SIG-M5 (cell line): ENCODE measurements at regions not wholly inside any gene's neighbourhood (a gene's known extent, or its start where the extent isn't known, plus 50 kb on each side); places are given as distances from the start of the nearest gene placed in this dataset.
"Not testable (repeated sequence)": the region's sequence is repeated elsewhere in the genome, so short reads cannot be mapped to it uniquely, and the experiment has no call there.

ENCODE experiments used
- DNase-seq: peaks from one replicate; lab custom pipeline; 2025; lab: John Stamatoyannopoulos, UW

DNA sequence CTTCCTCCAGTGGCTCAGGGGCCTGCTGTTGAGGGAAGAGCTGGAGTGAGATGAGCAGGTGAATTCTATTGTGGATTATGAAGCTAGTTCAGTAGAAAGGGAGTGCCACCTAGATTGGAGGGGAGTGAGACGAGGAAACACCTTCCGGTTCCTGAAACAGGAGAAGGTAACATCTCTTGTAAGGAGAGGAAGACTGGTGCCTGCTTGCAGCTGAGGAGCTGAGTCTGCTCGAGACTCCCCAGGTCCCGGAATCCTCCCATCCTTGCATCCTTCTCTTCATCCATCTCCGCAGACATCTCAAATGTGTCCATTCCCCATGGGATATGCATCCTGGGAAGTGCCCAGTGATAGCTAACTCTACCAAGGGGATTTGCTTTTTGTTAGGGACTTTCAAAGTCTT lies 242.9 kb upstream of the ZFP64 start:
- DNase-seq = no peak

DNA sequence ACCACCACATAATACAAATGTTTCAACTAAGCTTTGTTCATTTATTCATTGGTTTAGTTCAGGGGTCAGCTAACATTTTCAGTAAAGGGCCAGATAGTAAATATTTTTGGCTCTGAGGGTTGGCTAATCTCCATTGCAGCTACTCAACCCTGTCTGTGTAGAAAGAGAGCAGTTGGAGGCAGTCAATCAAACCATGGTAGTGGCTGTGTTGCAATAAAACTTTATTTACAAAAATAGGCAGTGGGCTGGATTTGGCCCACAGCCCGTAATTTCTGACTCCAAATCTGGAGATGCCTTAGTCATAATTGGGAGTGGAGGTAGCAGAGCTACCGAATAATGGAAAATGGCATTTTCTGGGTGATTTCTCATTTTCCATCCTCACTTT lies 242.5 kb upstream of the ZFP64 start:
- no peak for DNase-seq

GRCh38 chr20:52433326-52434040 lies 241.9 kb upstream of the ZFP64 start:
- DNase-seq = no peak

- DNase-seq = no peak
Observed at GRCh38 chr20:52432740-52433139, 241.2 kb upstream of the ZFP64 start.

DNA sequence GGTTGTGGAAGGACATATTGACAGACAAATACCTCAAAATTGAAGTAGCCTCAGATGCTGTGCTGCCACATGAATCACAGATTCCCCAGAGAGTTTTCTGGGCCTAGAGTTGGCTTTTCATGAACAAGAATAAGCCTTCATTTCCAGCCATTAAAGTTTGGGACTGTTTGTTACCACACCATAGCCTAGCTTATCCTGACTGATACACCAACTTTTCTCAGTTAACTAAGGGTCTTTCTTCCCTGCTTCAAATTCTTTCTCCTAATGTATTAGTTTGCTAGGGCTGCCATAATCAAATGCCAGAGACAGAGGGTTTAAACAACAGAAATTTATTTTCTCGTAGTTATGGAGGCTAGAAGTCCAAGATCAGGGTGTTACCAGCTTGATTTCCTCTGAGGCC lies 237.4 kb upstream of the ZFP64 start:
- DNase-seq = no peak

DNA sequence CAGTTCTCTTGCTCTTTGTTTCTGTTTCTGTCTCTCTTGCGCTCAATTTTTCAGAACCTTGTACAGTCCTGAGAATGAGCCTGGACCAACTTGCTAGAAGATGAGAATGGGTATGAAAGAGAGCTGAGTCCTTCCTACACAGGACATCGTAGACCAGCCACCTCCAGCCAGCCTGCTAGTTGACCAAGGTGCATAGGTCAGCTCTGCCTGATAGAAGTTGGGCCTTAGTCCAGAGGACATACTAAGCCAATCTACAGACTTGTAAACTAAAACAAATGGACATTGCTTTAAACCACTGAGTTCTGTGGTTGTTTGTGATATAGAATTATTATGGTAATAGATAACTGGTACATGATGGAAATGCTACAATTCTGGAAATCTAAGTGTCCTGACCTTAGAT lies 236.4 kb upstream of the ZFP64 start:
- no peak for DNase-seq

DNA sequence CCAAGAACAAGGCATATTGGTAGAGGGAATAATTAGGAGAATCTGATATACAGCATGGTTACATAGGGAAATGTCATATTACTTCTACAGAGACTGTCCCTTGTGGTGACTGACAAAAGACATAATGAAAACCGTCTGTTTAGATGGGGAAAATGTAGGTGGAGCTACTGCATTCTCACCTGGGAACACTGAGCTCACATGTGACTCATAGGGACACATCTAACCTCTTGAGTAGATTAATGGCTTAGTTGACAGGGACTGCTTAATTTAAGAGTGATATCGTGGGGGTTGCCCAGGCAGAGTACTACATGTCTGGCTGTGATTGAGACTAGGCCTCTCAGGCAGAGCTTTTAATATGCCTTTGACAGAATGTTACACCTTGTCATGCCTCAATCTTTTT lies 235.3 kb upstream of the ZFP64 start:
- no peak for DNase-seq

- DNase-seq = no peak
Observed at GRCh38 chr20:52425701-52426100, 234.1 kb upstream of the ZFP64 start.

DNA sequence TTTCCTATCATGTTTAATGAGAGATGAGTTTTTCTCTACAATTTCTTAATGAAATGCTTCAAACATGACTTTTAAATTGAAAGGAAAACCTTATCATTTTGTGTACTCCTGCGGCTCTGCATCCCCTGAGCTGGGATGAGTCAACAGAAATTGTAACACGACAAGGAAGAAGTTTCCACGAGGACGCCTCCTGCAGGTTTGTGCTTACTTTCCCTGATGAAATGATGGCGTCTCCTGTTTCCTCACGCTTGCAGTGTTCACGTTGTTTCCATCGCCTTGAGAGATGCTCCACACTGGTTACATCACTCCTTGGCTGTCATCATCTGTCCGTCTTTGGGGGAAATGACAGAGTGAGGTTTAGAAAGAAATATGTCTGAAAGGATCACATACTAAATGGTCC lies 233.7 kb upstream of the ZFP64 start:
- no peak for DNase-seq

GRCh38 chr20:52424357-52424942 lies 232.9 kb upstream of the ZFP64 start:
- DNase-seq = not testable (repeated sequence)

DNA sequence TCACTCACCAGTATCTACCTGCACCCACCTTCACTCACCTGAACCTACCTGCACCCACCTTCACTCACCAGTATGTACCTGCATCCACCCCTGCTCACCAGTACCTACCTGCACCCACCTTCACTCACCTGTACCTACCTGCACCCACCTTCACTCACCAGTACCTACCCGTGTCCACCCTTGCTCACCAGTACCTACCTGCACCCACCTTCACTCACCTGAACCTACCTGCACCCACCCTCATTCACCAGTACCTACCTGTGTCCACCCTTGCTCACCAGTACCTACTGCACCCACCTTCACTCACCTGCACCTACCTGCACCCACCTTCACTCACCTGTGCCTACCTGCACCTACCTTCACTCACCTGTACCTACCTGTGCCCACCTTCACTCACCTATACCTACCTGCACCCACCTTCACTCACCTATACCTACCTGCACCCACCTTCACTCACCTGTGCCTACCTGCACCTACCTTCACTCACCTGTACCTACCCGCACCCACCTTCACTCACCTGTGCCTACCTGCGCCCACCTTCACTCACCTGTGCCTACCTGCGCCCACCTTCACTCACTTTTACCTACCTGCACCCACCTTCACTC lies 232.1 kb upstream of the ZFP64 start:
- not testable (repeated sequence) for DNase-seq

DNA sequence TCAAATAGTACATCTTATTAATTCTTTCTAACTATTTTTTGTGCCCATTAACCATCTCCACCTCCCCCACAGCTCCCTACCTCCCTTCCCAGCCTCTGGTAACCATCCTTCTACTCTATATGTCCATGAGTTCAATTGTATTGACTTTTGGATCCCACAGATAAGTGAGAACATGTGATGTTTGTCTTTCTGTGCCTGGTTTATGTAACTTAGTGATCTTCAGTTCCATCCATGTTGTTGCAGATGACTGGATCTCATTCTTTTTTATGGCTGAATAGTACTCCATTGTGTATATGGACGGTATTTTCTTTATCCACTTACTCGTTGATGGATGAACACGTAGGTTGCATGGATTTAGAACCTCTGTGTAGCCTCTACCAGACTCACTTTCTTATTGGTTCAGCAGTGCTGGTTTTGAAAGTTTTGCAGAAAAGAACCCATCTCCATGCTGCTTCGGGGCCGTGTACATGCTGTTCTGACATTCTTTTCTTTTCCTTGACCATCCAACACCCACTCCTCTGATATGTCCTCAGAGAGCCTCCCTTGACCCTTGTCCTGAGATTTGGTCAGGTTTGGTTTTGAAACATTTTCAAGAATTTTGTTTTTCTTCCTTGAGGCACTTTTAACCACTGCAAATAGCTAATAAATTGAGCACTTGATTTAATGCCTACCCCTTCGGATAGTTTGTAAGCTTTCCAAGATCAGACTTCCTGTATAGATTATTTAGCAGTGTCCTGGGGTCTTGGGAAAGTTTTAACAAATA lies 231.2 kb upstream of the ZFP64 start:
- DNase-seq = no peak

DNA sequence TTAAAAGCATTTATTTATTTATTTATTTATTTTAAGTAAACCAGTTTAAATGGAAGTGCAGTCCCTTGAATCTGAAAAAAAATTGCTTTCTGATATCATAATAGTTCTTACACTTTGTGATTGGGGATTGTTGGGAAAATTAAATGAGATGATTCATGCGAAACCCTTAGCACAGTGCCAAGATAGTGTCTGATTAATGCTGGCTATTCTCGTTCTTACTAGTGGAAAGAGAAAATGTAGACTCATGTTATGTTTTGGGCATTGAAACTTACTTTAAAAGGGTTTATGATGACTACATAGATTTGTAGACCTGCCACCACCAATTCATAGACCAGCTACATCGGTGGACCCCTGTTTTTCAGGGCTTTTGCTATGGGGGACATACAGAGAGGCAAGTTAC lies 229.2 kb upstream of the ZFP64 start:
- no peak for DNase-seq

- no peak for DNase-seq
Observed at GRCh38 chr20:52419205-52419604, 227.6 kb upstream of the ZFP64 start.

- no peak for DNase-seq
Observed at GRCh38 chr20:52416953-52417352, 225.4 kb upstream of the ZFP64 start.

- no peak for DNase-seq
Observed at GRCh38 chr20:52411611-52412010, 220.0 kb upstream of the ZFP64 start.

GRCh38 chr20:52410731-52411234 lies 219.2 kb upstream of the ZFP64 start:
- no peak for DNase-seq

GRCh38 chr20:52410182-52410647 lies 218.6 kb upstream of the ZFP64 start:
- DNase-seq = no peak

DNA sequence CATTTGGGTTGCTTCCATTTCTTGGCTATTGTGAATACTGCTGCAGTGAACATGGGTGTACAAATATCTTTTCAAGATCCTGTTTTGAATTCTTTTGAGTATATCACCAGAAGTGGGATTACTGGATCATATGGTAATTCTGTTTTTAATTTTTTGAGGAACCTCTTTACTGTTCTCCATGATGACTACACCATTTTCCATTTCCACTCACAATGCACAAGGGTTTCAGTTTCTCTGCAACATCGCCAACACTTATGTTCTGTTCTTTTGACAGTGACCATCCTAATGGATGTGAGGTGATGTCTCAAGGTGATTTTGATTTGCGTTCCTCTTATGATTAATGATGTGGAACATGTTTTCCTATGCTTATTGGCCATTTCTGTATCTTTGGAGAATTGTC lies 214.4 kb upstream of the ZFP64 start:
- no peak for DNase-seq

DNA sequence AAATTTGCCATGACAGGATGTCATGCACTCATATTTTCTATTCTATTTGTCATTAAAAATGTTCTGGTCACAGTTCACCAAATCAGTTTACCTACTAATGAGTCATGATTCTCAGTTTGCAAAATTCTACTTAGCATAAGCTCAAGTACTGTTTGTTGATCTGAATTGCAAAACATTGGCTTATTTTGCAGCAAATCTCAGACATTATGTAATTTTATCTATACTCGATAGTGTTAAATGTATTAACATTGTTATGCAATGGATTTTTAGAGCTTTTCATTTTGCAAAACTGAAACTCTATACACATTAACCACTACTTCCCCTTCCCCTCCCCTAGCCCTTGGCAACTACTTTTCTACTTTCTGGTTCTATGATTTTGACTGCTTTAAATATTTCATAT lies 213.8 kb upstream of the ZFP64 start:
- no peak for DNase-seq

DNA sequence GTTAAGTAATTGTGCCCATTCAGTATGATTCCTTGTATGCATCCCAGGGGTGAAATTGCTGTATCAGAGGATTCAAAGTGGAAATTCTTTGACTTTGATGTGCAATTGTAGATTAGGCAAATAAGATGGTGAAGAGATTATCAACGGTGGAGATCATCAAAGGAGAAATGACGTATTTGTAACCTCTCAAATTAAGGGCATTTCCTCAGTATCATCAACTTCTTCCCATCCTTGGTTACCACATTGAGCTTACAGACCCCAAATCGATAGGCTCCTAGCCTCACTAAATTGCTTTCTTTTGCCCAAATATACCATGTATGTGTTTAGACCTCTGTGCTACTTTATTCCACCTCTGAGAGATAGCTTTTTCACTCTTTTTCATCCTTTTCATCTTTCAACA lies 213.1 kb upstream of the ZFP64 start:
- no peak for DNase-seq

DNA sequence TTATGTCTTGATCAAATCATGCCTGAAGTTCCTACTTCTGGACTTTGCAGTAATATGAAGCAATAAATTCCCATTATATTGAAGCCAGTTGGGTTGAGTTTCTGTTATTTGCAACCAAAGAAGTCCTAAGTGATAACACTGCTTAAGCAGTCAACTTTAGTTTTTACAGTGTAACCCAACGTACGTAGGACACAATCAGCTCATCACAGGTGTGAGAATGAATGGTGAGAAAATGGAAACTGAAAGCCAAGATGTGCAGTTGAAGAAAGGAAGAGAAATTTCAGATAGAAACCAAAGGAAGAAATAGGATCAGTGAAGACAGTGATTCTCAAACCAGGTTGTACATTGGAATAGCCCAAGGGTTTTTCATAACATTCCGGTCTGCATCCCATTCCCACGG lies 211.4 kb upstream of the ZFP64 start:
- DNase-seq = no peak

DNA sequence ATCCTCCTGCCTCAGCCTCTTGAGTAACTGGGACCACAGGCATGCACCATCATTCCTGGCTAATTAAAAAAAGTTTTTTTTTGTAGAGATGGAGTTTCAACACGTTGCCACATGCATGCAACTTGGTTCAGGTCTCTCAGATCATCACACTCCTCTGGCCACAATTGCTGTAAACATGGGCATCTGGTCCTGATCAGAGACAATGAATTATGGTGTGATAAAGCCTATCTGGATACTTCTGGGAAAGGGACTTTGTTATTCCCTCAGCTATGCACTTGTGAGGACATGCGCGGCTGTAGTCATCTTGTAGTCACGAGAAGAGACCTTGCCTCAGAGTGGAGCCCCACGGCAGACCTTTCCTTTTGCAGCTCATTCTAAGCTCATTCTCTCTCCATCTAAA lies 210.9 kb upstream of the ZFP64 start:
- DNase-seq = no peak
